HFFc6 (cell line): ENCODE measurements at regions not wholly inside any gene's neighbourhood (a gene's known extent, or its start where the extent isn't known, plus 50 kb on each side); places are given as distances from the start of the nearest gene placed in this dataset.

Experiments used
- DNase-seq: peaks from one replicate; pipeline ENCODE4 v3.0.0-alpha.2; 2018
- H3K27ac Mint-ChIP-seq: 2 replicates; pipeline ENCODE4 v1.8.0; 2020; ENCODE audit warnings: mild to moderate bottlenecking, mixed read lengths
- H3K27me3 Mint-ChIP-seq: 2 replicates; pipeline ENCODE4 v1.8.0; 2021; ENCODE audit warnings: mild to moderate bottlenecking, moderate library complexity, mixed read lengths; ENCODE audit not compliant: insufficient read depth
- H3K36me3 Mint-ChIP-seq: 2 replicates; pipeline ENCODE4 v1.8.0; 2021; ENCODE audit warnings: low read depth, mixed read lengths
- H3K4me1 Mint-ChIP-seq: 2 replicates; pipeline ENCODE4 v1.8.0; 2020; ENCODE audit warnings: low read depth, mixed read lengths
- H3K4me3 Mint-ChIP-seq: 2 replicates; pipeline ENCODE4 v1.8.0; 2020; ENCODE audit warnings: mild to moderate bottlenecking, moderate library complexity, mixed read lengths
- H3K9me3 Mint-ChIP-seq: 2 replicates; pipeline ENCODE4 v1.8.0; 2020; ENCODE audit warnings: mild to moderate bottlenecking, mixed read lengths
- CTCF ChIP-seq: fragments of 200-600 bp; sonication (generic); IDR thresholded peaks from 2 replicates; pipeline ENCODE4 v1.5.0; 2021; ENCODE audit warnings: antibody characterized with exemption, mild to moderate bottlenecking

- no peak for TF ChIP-seq CTCF
- H3K36me3 Mint-ChIP-seq = peaks cover 4% of the 10 kb centered on the region; the same call in 1 of the 2 replicates
- DNase-seq = no peak
- H3K4me3 Mint-ChIP-seq = no peak overlapping the region
- H3K27me3 Mint-ChIP-seq = no peaks in the 10 kb centered on the region; the same call in 1 of the 2 replicates
- H3K27ac Mint-ChIP-seq = no peak overlapping the region
- peaks cover 22% of the 10 kb centered on the region for H3K9me3 Mint-ChIP-seq
- no peaks in the 10 kb centered on the region for H3K4me1 Mint-ChIP-seq
These were observed 702.7 kb downstream of the EPHA7 start for GRCh38 chr6:92716638-92717037.

- H3K36me3 Mint-ChIP-seq = peaks cover 4% of the 10 kb centered on the region; the same call in 1 of the 2 replicates
- no peak for TF ChIP-seq CTCF
- no peak for DNase-seq
- H3K9me3 Mint-ChIP-seq = peaks cover 23% of the 10 kb centered on the region
- no peaks in the 10 kb centered on the region for H3K4me1 Mint-ChIP-seq
- no peak overlapping the region for H3K27ac Mint-ChIP-seq
- H3K27me3 Mint-ChIP-seq = no peaks in the 10 kb centered on the region; the same call in 1 of the 2 replicates
- H3K4me3 Mint-ChIP-seq = no peak overlapping the region
These were observed 703.4 kb downstream of the EPHA7 start for GRCh38 chr6:92715991-92716390.

- TF ChIP-seq CTCF = no peak
- no peaks in the 10 kb centered on the region for H3K36me3 Mint-ChIP-seq
- no peak overlapping the region for H3K4me3 Mint-ChIP-seq
- no peak overlapping the region for H3K27ac Mint-ChIP-seq
- no peaks in the 10 kb centered on the region; the same call in 1 of the 2 replicates for H3K27me3 Mint-ChIP-seq
- H3K4me1 Mint-ChIP-seq = no peaks in the 10 kb centered on the region
- no peak for DNase-seq
- H3K9me3 Mint-ChIP-seq = peaks cover 18% of the 10 kb centered on the region; the same call in 1 of the 2 replicates
These were observed 705.0 kb downstream of the EPHA7 start for GRCh38 chr6:92714346-92714745.

- no peaks in the 10 kb centered on the region for H3K36me3 Mint-ChIP-seq
- no peak overlapping the region for H3K4me3 Mint-ChIP-seq
- no peak for DNase-seq
- no peak for TF ChIP-seq CTCF
- H3K9me3 Mint-ChIP-seq = peaks cover 20% of the 10 kb centered on the region
- no peak overlapping the region for H3K27ac Mint-ChIP-seq
- H3K4me1 Mint-ChIP-seq = no peaks in the 10 kb centered on the region
- no peaks in the 10 kb centered on the region for H3K27me3 Mint-ChIP-seq
These were observed 709.3 kb downstream of the EPHA7 start for GRCh38 chr6:92710048-92710447.

GRCh38 chr6:92708945-92709344 lies 710.4 kb downstream of the EPHA7 start:
- no peak for DNase-seq
- Mint-ChIP-seq H3K4me3 (no peak overlapping the region), H3K27me3 (no peaks in the 10 kb centered on the region), H3K27ac (no peak overlapping the region), H3K4me1 (no peaks in the 10 kb centered on the region), H3K36me3 (no peaks in the 10 kb centered on the region), H3K9me3 (peaks cover 19% of the 10 kb centered on the region)
- TF ChIP-seq CTCF = no peak

- no peak for DNase-seq
- Mint-ChIP-seq H3K9me3 (peaks cover 19% of the 10 kb centered on the region), H3K36me3 (no peaks in the 10 kb centered on the region), H3K27ac (no peak overlapping the region), H3K4me3 (no peak overlapping the region), H3K27me3 (no peaks in the 10 kb centered on the region), H3K4me1 (no peaks in the 10 kb centered on the region)
- TF ChIP-seq CTCF = no peak
These were observed 711.1 kb downstream of the EPHA7 start for GRCh38 chr6:92708270-92708669.
